ENCODE measurements at regions not wholly inside any gene's neighbourhood (a gene's known extent, or its start where the extent isn't known, plus 50 kb on each side); places are given as distances from the start of the nearest gene placed in this dataset.

DNA sequence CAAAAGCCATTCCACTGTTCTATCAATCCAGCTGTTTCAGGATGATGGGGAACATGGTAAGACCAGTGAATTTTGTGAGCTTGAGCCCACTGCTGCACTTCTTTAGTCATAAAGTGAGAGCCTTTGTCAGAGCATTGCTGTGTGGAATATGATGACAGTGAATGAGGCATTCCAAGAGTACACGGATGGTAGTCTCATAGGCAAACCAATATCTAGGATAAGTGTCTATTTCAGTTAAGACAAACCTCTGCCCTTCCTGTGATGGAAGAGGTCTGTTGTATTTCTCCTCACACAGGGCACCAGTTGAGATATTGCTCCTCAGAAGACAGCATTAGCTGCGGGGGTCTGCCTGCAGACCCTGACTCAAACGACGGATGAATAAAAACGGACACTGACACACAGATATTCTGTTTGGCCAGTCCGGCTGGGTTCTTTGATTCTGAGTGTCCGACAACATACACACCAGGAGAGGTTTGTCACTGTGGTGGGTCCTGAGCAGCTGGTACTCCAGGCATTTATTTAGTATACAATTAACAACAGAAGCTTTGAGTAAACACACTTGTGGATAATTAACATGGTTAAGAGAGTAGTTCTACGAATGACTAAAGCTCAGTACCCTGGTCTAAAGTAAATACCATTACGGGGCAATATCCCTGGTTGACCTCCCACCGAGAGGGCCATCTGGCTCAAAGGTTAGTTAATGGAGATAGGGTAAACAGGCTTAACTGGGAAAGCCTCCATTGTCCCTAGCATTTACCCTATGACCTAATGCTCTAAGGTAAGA lies 121.7 kb downstream of the ZNF280B start:
- no peak for DNase-seq
- no peak for ATAC-seq (ENCODE audit: poor library complexity)
- intact Hi-C loops (cut with DNase I), result no loop called here

DNA sequence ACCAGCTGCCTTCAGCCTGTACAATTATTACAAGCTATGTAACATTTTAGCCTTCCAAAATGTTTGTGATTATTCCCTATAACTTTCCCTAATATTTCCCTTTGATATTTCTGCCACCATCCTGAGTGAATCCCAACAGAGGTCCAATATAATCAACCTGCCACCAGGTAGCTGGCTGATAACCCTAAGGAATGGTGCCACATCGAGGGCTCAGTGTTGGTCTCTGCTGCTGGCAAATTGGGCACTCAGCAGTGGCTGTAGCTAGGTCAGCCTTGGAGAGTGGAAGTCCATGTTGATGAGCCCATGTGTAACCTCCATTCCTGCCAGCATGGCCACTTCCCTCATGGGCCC lies 121.2 kb downstream of the ZNF280B start:
- DNase-seq (no peak), ATAC-seq (ENCODE audit: poor library complexity) (no peak)
- intact Hi-C loops (cut with DNase I), result no loop called here

DNA sequence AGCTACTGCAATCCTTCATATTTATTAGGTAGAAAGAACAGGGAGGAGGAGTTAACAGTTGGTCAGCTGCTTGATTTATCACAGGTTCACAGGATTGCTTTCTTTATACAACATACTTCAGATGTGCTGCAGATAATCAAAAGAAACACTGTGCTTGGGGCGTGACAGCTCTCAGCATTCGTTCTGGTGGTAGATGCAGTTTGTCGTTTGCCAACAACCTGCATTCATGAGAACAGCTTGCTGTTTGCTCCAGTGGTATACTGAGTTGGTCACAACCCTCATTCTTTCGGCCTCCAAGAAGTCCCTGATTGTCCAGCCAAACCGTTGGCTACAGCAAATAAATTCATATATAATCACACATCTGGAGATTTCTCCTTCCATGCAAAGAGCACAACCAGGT lies 120.5 kb downstream of the ZNF280B start:
- no peak for ATAC-seq (ENCODE audit: poor library complexity)
- DNase-seq, result no peak
- intact Hi-C loops (cut with DNase I), result no loop called here

DNA sequence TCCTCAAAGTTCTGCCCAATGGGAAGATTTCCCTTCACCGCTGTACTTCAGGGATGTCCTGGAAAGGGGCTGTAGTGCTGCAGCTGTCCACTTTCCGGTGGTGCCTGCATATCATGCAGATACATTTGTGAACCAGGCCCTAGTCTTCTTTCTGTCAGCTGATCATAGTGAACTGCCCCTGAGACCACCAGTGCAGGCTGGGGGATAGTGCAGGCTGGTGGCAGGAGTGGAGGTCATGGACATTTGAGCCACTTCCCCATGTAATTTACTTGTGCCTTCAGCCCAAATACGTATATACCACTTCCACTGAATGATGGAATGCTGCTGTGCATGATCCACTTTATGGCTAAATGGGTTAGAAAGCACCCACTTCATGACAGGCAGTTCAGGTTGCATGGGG lies 120.0 kb downstream of the ZNF280B start:
- ATAC-seq (ENCODE audit: poor library complexity) (no peak), DNase-seq (no peak)
- intact Hi-C loops (cut with DNase I), result no loop called here

DNA sequence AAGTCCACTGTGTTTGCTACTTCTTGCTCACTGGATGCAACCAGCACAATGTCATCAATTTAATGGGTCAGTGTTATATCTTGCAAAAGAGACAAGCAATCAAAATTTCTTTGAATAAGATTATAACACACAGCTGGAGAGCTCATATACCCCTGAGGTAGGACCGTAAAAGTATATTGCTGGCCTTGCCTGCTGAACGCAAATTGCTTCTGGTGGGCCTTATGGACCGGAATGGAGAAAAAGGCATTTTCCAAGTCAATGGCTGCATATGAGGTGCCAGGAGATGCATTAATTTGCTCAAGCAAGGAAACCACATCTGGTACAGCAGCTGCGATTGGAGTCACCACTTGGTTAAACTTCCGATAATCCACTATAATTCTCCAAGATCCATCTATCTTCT lies 119.1 kb downstream of the ZNF280B start:
- DNase-seq, result no peak
- intact Hi-C loops (cut with DNase I), result no loop called here
- ATAC-seq (ENCODE audit: poor library complexity), result no peak

DNA sequence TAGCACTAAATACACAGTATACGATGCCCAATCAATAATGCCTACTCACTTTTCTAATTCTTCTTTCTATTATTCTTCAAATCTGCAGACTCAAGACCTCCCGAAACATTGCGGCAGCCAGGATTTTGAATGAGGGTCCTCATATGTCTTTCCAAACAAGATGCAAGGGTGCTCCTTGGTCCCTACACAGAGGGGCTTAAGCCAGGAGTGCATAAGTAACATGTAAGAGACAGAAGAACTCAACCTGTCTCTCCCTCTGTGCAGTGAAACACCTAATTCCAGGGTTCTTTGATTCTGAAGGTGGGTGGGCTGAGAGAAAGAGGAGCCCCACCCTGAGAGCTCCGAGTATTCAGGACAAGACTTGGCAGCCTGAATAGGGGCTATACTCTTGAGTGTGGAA lies 117.6 kb downstream of the ZNF280B start:
- no peak for ATAC-seq (ENCODE audit: poor library complexity)
- no peak for DNase-seq
- intact Hi-C loops (cut with DNase I), result no loop called here

DNA sequence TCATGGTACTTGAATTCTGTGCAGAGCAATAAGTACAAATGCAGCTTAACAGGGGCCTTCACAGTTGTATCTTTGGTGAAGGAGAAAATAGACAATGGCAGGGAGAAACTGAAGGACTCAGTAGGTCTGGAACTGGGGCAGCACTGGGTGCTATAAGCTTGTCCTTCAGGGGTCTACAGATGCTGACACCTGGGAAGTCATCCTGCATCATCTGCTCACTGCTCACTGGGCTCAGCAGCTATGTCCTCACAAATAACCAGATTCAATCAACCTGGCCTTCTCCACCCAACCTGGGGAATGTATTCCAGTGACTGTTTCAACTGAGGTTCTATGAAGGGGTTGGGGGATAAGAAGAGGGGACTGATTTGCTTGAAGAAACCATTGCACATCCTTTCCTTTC lies 117.0 kb downstream of the ZNF280B start:
- intact Hi-C loops (cut with DNase I), result no loop called here
- ATAC-seq (ENCODE audit: poor library complexity), result no peak
- DNase-seq, result no peak

DNA sequence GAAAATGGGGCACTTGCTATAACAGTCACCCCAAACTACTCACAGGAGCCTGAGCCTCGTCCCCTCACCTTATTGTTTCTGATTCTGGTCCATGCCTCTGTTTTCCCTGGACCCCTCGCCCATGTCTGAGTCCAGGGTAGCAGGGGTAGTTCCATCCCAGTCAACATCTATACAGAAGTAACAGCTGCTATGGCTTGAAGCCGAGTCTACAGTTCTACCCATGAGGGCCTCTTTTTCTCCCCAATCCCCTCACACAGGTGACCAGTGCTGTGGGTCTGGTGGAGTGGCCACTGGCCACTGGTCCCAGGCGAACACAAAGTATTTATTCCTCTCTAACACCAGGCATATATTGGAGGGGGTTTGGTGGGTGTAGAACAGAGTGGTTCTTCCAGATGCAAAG lies 116.4 kb downstream of the ZNF280B start:
- DNase-seq, result no peak
- intact Hi-C loops (cut with DNase I), result no loop called here
- ATAC-seq (ENCODE audit: poor library complexity), result no peak

DNA sequence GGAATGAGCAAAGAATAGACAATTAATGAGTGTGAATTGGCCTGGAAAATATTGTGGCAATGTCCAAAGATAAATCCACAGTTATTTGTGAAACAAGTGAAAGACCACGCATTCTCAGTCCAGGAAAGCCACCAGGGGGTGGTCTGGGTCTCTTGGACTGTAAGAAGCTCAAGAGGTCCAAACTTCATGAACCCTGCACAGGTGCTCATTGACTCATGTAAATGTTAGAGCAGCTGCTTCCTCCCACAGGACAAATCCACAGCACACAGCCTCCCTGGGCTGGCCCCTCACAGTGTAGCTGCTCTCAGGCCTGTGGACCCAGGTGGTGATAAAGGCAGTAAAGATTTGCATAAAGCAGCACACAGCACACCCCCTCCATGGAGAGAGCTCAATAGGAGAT lies 114.0 kb downstream of the ZNF280B start:
- intact Hi-C loops (cut with DNase I), result no loop called here
- ATAC-seq (ENCODE audit: poor library complexity), result no peak

DNA sequence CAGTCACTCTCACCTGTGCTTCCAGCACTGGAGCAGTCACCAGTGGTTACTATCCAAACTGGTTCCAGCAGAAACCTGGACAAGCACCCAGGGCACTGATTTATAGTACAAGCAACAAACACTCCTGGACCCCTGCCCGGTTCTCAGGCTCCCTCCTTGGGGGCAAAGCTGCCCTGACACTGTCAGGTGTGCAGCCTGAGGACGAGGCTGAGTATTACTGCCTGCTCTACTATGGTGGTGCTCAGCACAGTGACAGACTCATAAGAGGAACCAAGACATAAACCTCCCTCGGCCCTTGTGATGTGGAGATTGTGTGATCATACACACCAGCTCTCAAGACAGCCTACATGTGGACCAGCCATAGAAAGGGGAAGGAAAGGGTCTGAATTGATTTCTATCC lies 113.3 kb downstream of the ZNF280B start:
- DNase-seq, result no peak
- intact Hi-C loops (cut with DNase I), result no loop called here
- ATAC-seq (ENCODE audit: poor library complexity), result no peak

More for the DNA sequence above, 114.0 kb downstream of the ZNF280B start:
- DNase-seq, result no peak

DNA sequence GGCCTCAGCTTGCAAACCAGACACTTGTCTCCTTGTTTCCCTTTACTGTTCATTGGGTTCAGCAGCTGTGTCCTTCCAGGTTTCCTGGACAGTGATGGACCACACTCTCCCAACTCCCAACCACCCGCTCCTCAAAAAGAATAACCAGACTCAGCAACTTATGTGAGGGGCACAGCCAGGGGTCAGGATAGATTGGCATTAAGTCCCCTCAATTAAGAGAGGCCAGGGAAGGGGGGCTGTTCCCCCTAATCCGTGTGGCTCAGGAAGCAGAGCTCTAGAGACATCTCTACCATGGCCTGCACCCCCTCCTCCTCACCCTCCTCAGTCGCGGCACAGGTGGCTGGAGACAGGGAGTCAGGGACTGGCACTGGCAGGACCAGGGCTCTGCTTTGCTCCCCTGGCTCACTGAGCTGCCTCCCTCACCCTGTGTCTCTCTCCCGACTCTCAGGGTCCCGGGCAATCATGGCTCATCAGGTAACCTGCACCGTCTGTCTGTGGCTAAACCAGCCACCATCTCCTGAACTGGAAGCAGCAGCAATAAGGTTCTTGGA lies 111.7 kb downstream of the ZNF280B start:
- ATAC-seq (ENCODE audit: poor library complexity) (no peak), DNase-seq (no peak)
- intact Hi-C loops (cut with DNase I), result no loop called here

DNA sequence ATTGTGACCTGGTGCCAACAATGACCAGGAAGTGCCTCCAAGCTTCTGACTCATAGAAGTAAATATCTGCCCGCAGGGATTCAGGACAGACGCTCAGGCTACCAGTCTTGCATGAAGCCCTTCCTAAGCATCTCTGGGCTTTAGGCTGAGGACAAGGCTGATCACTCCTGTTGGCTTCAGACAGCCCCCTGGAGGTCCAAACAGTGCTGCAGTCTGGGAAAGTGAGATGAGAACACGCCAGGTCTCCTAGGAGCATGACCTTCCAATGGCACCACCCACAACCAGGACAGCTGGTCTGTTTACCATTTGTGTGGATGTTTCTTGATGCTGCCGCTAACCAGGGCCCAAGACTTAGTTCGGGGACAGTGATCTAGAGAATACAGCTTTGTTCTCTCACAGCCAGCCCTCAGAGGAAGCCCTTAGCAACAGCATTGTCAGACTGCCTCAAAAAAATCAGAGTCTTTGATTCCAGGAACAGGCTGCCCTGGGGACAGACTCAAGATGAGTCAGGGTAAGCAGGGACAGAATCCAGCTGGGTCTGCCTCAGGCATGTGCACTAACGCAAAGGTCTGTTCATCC lies 111.2 kb downstream of the ZNF280B start:
- intact Hi-C loops (cut with DNase I), result no loop called here
- ATAC-seq (ENCODE audit: poor library complexity) (peak; percentile 94), DNase-seq (peak; percentile 65)

DNA sequence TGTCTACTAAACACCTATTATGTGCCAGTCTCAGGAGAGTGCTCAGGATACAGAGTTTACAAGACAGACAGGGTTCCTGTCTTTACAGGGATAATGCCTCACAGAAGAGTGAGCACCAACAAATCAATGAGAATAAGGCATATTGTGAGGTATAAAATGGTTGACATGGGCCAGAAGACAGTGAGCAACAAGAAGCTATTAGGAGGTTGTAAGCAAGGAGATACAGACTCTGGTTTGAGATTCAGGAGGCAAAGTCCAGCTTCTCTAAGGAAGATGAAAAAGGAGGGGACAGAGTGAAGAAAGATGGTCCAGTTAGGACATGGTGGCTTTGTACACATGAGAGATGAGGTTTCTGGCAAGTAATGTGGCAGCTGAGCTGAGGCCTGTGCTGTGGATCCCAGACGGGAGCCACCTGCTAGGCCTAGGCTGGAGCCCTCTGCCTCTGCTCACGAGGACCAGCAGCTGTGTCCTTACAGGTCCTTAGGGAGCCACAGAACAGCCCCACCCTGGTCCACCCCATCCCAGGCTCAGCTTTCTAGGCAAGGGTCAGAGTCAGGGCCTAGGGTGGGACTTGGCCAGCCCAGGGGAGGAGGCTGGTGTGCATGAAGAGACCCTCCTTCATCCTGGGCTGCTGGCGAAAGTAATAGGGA lies 110.5 kb downstream of the ZNF280B start:
- DNase-seq (peak; percentile 65), ATAC-seq (ENCODE audit: poor library complexity) (peak; percentile 78)
- intact Hi-C loops (cut with DNase I), result no loop called here

DNA sequence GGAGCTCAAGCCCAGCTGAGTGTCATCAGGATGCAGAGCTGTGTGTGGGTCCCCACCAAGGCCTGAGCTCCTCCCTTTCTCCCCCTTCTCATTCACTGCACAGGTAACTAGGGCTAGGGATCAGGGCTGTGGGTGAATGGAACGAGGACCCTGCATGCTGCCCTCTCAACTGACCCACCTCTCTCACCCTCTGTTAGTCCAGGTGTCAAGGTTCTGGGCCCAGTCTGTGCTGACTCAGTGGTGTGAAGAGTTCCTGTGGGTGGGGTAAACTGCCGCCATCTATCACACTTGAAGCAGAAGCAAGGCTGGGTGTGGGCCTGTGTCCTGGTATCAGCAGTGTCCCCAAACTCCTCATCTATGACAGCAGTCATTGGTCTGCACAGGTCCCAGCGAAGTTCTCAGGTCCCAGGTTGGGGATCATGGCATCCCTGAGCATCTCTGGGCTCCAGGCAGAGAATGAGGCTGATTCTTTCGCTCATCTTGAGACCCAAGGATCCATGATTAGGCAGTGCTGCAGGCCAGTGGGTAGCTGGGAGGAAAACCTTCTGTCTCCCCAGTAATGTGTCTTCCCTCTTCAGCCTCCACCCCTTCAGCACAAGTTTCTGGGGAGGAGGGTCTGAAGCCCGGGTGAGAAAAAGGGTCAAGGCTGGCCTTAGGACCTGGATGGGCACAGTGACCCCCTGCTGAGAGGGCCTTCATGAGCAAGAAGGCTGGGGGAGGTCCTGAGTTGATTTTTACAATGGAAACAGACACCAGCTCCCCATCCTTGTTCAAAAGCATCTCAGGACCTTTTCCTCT lies 109.8 kb downstream of the ZNF280B start:
- ATAC-seq (ENCODE audit: poor library complexity), result no peak
- intact Hi-C loops (cut with DNase I), result no loop called here
- DNase-seq, result no peak

DNA sequence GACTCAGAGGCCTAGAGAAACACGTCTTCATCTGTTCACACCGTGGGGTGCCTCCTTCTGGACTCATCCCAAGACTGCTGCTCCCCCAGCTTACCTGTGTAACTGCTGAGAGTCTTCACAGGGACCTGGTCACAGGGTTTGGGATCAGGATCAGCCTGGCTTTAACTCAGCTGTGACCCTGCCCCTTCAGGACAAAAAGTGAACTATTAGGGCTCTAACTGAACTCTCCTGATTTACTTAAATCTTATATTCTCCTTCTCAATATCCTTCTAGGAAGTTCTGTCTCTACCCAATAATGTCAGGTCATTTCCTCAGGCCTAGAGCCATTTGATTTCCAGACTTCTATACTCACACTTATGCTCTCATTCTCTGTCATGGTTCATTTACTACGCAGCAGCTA lies 108.4 kb downstream of the ZNF280B start:
- no peak for ATAC-seq (ENCODE audit: poor library complexity)
- intact Hi-C loops (cut with DNase I), result no loop called here
- DNase-seq, result no peak

DNA sequence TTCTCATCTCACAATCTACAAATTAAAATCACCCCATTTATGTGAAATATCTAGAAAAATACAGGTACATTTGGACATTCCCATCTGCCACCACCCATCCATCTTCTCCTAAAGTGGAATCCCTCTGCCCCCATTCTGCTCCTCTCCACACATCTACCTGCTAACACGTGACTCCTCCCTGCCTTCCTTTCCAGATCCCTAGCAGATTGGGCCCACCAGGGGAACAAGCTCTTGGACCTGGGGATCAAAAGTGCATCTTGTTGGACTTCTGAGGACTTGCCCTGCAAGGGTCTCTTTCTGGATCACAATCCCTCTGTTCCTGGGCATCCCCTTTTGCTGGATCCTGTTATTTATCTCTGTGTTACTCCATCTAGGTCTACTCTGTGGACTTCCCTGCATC lies 107.6 kb downstream of the ZNF280B start:
- intact Hi-C loops (cut with DNase I), result no loop called here
- ATAC-seq (ENCODE audit: poor library complexity) (no peak), DNase-seq (no peak)

DNA sequence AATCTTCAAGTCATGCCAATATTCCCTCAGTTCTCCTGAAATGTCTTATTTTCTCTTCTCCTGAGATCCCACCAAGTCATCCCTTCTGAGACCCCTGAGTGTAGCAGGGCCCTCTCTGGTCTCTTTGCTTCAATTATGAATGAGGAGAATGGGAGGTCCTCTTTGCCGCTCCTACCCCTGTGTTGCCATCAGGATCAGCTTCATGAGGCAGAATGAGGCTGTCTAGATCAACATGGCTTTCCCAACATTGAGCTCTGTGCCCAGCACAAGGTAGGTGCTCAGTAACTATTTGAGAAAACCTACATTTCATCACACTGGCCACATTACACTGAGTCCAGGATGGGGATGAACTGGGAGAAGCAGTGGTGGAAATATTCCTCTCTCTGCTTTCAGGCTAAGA lies 107.2 kb downstream of the ZNF280B start:
- intact Hi-C loops (cut with DNase I), result no loop called here
- no peak for ATAC-seq (ENCODE audit: poor library complexity)
- DNase-seq, result no peak

DNA sequence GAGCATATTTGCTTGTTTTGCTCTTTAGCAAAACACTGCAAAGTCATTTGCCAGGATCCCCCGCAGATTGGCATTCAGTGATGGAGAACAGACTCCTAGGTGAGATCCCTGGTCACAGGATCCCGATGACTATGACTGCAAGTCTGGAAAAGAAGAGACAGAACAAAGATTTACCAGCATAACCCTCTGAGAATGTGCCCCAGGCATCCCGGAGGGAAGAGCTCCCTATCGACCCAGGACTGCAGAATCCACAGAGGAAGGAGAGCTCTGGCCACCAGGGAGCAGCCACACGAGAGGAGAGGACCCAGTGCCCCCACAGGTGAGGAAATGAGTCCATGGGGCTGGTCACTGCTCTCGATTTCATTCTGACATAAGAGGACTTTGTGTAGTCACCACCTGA lies 105.2 kb downstream of the ZNF280B start:
- DNase-seq, result no peak
- no peak for ATAC-seq (ENCODE audit: poor library complexity)
- intact Hi-C loops (cut with DNase I), result no loop called here

DNA sequence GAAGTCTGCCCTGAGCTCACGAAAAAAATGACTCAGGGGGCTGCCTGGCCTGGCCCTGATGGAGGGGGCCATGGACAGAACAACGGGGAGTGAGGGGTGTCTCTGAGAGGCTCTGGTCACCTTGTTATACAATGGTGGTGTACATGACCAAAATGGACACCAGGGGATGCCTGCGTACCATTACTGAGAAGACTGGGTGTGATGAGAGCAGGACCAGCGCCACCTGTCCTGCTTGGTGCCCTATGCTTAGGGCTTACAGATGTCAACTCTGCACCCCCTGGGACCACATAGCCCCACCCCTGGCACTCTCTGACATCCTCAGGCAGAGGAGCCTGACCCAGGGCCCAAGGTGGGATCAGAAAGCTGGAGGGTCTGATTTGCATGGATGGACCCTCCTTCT lies 104.8 kb downstream of the ZNF280B start:
- ATAC-seq (ENCODE audit: poor library complexity) (no peak), DNase-seq (no peak)
- intact Hi-C loops (cut with DNase I), result no loop called here

All from Right ventricle myocardium superior (tissue), 1 donor.